NB4 (cell line): ENCODE measurements at regions not wholly inside any gene's neighbourhood (a gene's known extent, or its start where the extent isn't known, plus 50 kb on each side); places are given as distances from the start of the nearest gene placed in this dataset.

Experiments
- DNase-seq: peaks from one replicate; pipeline ENCODE4 v3.0.0; 2010; ENCODE audit warnings: low read depth
- H3K4me3 ChIP-seq: one replicate; pipeline ENCODE4 v1.5.1; 2011; ENCODE audit warnings: mild to moderate bottlenecking, low read depth, low read length, moderate library complexity
- CTCF ChIP-seq: IDR thresholded peaks from one replicate; pipeline ENCODE4 v1.5.1; 2012; ENCODE audit warnings: low read depth, low read length
- MAX ChIP-seq: IDR thresholded peaks from 2 replicates; pipeline ENCODE4 v1.6.1; 2011; ENCODE audit warnings: low read depth, low read length
- MYC ChIP-seq: IDR thresholded peaks from 2 replicates; pipeline ENCODE4 v1.6.1; 2011; ENCODE audit warnings: low read depth, low read length
- POLR2A ChIP-seq: IDR thresholded peaks from 2 replicates; pipeline ENCODE4 v1.6.1; 2011; ENCODE audit warnings: mild to moderate bottlenecking; ENCODE audit not compliant: insufficient read length; ENCODE audit errors: extremely low read depth

- DNase-seq, result no peak
- TF ChIP-seq MYC (no peak), MAX (no peak), POLR2A (no peak), CTCF (no peak)
- no peak overlapping the region for H3K4me3 ChIP-seq
These were observed 62.3 kb upstream of the ADAMTS3 start for GRCh38 chr4:72631296-72631695.

- H3K4me3 ChIP-seq, result no peak overlapping the region
- TF ChIP-seq CTCF (no peak), MAX (no peak), MYC (no peak), POLR2A (no peak)
- peak; percentile 40 for DNase-seq
These were observed 60.5 kb upstream of the ADAMTS3 start for GRCh38 chr4:72629540-72629939.

- no peak for DNase-seq
- TF ChIP-seq MAX, result no peak
- TF ChIP-seq MYC, result no peak
- no peak for TF ChIP-seq CTCF
- TF ChIP-seq POLR2A, result no peak
- H3K4me3 ChIP-seq, result no peak overlapping the region
These were observed 58.7 kb upstream of the ADAMTS3 start for GRCh38 chr4:72627723-72628122.
